Endothelial cell of umbilical vein (primary cell): ENCODE measurements at regions not wholly inside any gene's neighbourhood (a gene's known extent, or its start where the extent isn't known, plus 50 kb on each side); places are given as distances from the start of the nearest gene placed in this dataset.

Source experiments
- BruUV-seq: library from RNA; stranded (reverse); fragments of 400-500 nt; replicated peaks from 2 replicates; lab custom pipeline; 2021; lab: Mats Ljungman, UMichigan
- CTCF ChIA-PET: fragments of 300-600, 350-600 bp; sonication (Branson Sonifier 250); formaldehyde crosslinking; loops from one replicate; lab custom pipeline; 2021; ENCODE audit warnings: antibody characterized with exemption, inconsistent platforms; lab: Charles Lee
- POLR2A ChIA-PET: fragments of 300-600, 350-600 bp; sonication (Branson Sonifier 250); formaldehyde crosslinking; loops from one replicate; lab custom pipeline; 2021; ENCODE audit warnings: antibody characterized with exemption, inconsistent platforms; lab: Charles Lee
- DNase-seq: peaks from one replicate; pipeline ENCODE4 v3.0.0-alpha.2; 2011; ENCODE audit warnings: low read depth, low spot score
- FAIRE-seq: peaks from 2 replicates; lab custom pipeline; 2011; peaks lifted over from hg19 to GRCh38; lab: Jason Lieb, UNC
- H2AFZ ChIP-seq: 2 replicates; pipeline ENCODE4 v1.6.0; 2012; ENCODE audit warnings: low read depth, low read length, control low read depth, inconsistent platforms
- H3K27ac ChIP-seq: 2 replicates; pipeline ENCODE4 v1.5.1; 2011; ENCODE audit warnings: low read depth, mild to moderate bottlenecking, control low read depth, low read length, moderate library complexity; ENCODE audit not compliant: insufficient read depth
- H3K27me3 ChIP-seq, 2 experiments: 2 replicates each; pipeline versions ENCODE4 v1.6.0 to v1.6.1; 2011; ENCODE audit warnings: low read length in 2 of 2, mixed read lengths in 1 of 2; ENCODE audit not compliant: control insufficient read depth in 2 of 2, insufficient read depth in 2 of 2
- H3K36me3 ChIP-seq, 2 experiments: 2 replicates in 1 of 2; 3 replicates in 1 of 2; pipeline ENCODE4 v1.5.1; 2011; ENCODE audit warnings: low read length in 2 of 2, mild to moderate bottlenecking in 1 of 2, moderate library complexity in 1 of 2; ENCODE audit not compliant: control insufficient read depth in 2 of 2, insufficient read depth in 2 of 2; ENCODE audit errors: extremely low read depth in 1 of 2
- H3K4me1 ChIP-seq: 3 replicates; pipeline ENCODE4 v1.5.1; 2011; ENCODE audit warnings: mild to moderate bottlenecking, low read length; ENCODE audit not compliant: control insufficient read depth, insufficient read depth; ENCODE audit errors: extremely low read depth
- H3K4me2 ChIP-seq: 2 replicates; pipeline ENCODE4 v1.6.1; 2011; ENCODE audit warnings: low read length, control low read depth, mixed read lengths; ENCODE audit not compliant: insufficient read depth
- H3K4me3 ChIP-seq, 3 experiments: fragments of 200-600 bp in 1 of 3; sonication (generic), shearing (Covaris generic) in 1 of 3; replicated peaks in 1 of 3; 2 replicates each; pipeline ENCODE4 v1.5.1; 2011 to 2016; ENCODE audit warnings: control low read depth in 3 of 3, low read length in 3 of 3, mild to moderate bottlenecking in 2 of 3, inconsistent platforms in 1 of 3, low read depth in 1 of 3, moderate library complexity in 1 of 3; ENCODE audit not compliant: insufficient read depth in 1 of 3
- H3K79me2 ChIP-seq: 2 replicates; pipeline ENCODE4 v1.6.0; 2012; ENCODE audit warnings: low read length, inconsistent platforms; ENCODE audit not compliant: control insufficient read depth, insufficient read depth
- H3K9ac ChIP-seq: replicated peaks from 2 replicates; pipeline ENCODE3; 2011; ENCODE audit warnings: low read length, control low read depth; ENCODE audit not compliant: insufficient read depth; ENCODE audit errors: extremely low read depth
- H3K9me1 ChIP-seq: replicated peaks from 3 replicates; pipeline ENCODE4 v1.6.0; 2011; ENCODE audit warnings: mild to moderate bottlenecking, low read length; ENCODE audit not compliant: control insufficient read depth, insufficient read depth; ENCODE audit errors: extremely low read depth
- H3K9me3 ChIP-seq: replicated peaks from 2 replicates; pipeline ENCODE4 v1.5.1; 2012; ENCODE audit warnings: low read length, inconsistent platforms; ENCODE audit not compliant: control insufficient read depth, insufficient read depth
- H4K20me1 ChIP-seq: replicated peaks from 2 replicates; pipeline ENCODE3; 2011; ENCODE audit warnings: mild to moderate bottlenecking, low read length; ENCODE audit not compliant: control insufficient read depth, insufficient read depth; ENCODE audit errors: extremely low read depth
- EZH2 ChIP-seq: IDR thresholded peaks from 2 replicates; pipeline ENCODE4 v1.6.1; 2012; ENCODE audit warnings: borderline replicate concordance, low read depth, mild to moderate bottlenecking, moderate library complexity, low read length, inconsistent platforms; ENCODE audit not compliant: severe bottlenecking
- FOS ChIP-seq: IDR thresholded peaks from 2 replicates; pipeline ENCODE4 v1.6.1; 2011; ENCODE audit warnings: mild to moderate bottlenecking, low read length, moderate library complexity, borderline replicate concordance; ENCODE audit not compliant: insufficient read depth
- GATA2 ChIP-seq: IDR thresholded peaks from 2 replicates; pipeline ENCODE4 v1.7.0; 2011; ENCODE audit warnings: low read depth, mild to moderate bottlenecking, moderate library complexity, mixed read lengths, low read length; ENCODE audit not compliant: insufficient read length, insufficient read depth
- JUN ChIP-seq: IDR thresholded peaks from 2 replicates; pipeline ENCODE4 v1.6.1; 2011; ENCODE audit warnings: borderline replicate concordance, low read depth; ENCODE audit not compliant: insufficient read length, insufficient read depth
- MYC ChIP-seq: IDR thresholded peaks from one replicate; pipeline ENCODE4 v1.6.1; 2011; ENCODE audit warnings: mild to moderate bottlenecking, low read depth, low read length
- POLR2A ChIP-seq: IDR thresholded peaks from 2 replicates; pipeline ENCODE4 v1.6.1; 2012; ENCODE audit warnings: low read depth, mild to moderate bottlenecking, control low read depth, low read length
- POLR2AphosphoS5 ChIP-seq: IDR thresholded peaks from 2 replicates; pipeline ENCODE4 v1.6.1; 2012; ENCODE audit warnings: low read depth, mild to moderate bottlenecking, control low read depth, low read length, moderate library complexity; ENCODE audit not compliant: insufficient read depth
- dilution Hi-C: fragments of 300-500 bp; cut with MboI; formaldehyde crosslinking; loops from one replicate; pipeline ENCODE4 v1.15.0; 2019; ENCODE audit warnings: low sequenced_read_pairs; ENCODE audit not compliant: extremely low pct_ligation_motif_present
- intact Hi-C: fragments of 100-400 bp; cut with micrococcal nuclease; formaldehyde crosslinking; loops from one replicate; pipeline ENCODE4 v1.10.0; 2022
- TF ChIP-seq, protein P1 (sequence below), 2 donors: IDR thresholded peaks; 1 replicate in 1 of 2; 2 replicates in 1 of 2; pipeline ENCODE4 v1.5.1; 2011; ENCODE audit warnings: low read length in 2 of 2, mild to moderate bottlenecking in 2 of 2, moderate library complexity in 2 of 2, control low read depth in 1 of 2, inconsistent platforms in 1 of 2, low read depth in 1 of 2; ENCODE audit not compliant: insufficient read depth in 1 of 2; ENCODE audit errors: extremely low read depth in 1 of 2
- TF ChIP-seq, protein P2 (sequence below): IDR thresholded peaks from 2 replicates; pipeline ENCODE4 v1.6.1; 2011; ENCODE audit not compliant: insufficient read depth, insufficient read length

DNA sequence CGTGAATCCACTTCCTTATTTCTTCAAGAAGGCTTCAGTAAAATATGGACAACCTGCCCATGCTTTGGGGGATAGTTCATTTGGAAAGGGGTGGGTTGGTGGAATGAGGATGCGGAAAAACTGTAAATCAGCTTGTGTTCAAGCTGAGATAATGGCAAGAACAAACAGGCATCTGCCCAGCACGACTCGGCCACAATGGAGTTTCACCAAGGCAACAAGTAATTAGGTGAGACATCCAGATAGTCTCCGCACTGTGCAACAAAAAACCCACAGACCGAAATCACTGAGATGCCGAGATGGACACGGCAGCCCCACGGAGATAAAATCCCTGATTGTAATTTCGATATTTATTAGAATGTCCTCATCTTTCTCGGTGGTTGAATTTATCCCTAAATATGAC, 455.2 kb downstream of the AJAP1 start:
- H3K9me3 ChIP-seq = no peaks in the 10 kb centered on the region
- BruUV-seq = no TSS peak
- no peaks in the 10 kb centered on the region for H3K9me1 ChIP-seq
- no peaks in the 10 kb centered on the region for H3K27me3 ChIP-seq
- no peak overlapping the region for H3K27ac ChIP-seq
- no peak overlapping the region for H3K4me3 ChIP-seq
- TF ChIP-seq EZH2 (no peak), FOS (no peak), GATA2 (no peak), POLR2A (no peak), JUN (no peak), MYC (no peak), POLR2AphosphoS5 (no peak)
- TF ChIP-seq, protein P1, sequence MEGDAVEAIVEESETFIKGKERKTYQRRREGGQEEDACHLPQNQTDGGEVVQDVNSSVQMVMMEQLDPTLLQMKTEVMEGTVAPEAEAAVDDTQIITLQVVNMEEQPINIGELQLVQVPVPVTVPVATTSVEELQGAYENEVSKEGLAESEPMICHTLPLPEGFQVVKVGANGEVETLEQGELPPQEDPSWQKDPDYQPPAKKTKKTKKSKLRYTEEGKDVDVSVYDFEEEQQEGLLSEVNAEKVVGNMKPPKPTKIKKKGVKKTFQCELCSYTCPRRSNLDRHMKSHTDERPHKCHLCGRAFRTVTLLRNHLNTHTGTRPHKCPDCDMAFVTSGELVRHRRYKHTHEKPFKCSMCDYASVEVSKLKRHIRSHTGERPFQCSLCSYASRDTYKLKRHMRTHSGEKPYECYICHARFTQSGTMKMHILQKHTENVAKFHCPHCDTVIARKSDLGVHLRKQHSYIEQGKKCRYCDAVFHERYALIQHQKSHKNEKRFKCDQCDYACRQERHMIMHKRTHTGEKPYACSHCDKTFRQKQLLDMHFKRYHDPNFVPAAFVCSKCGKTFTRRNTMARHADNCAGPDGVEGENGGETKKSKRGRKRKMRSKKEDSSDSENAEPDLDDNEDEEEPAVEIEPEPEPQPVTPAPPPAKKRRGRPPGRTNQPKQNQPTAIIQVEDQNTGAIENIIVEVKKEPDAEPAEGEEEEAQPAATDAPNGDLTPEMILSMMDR (IDR thresholded peaks at IDR 0.05; ENCODE audit: extremely low read depth in 1 of 2, insufficient read depth in 1 of 2, low read depth in 1 of 2, low read length in 2 of 2) = no peak
- TF ChIP-seq, protein P2, sequence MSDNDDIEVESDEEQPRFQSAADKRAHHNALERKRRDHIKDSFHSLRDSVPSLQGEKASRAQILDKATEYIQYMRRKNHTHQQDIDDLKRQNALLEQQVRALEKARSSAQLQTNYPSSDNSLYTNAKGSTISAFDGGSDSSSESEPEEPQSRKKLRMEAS = no peak
- DNase-seq (no peak), FAIRE-seq (no peak)
- no peak overlapping the region for H2AFZ ChIP-seq
- no peaks in the 10 kb centered on the region for H4K20me1 ChIP-seq
- H3K4me1 ChIP-seq = no peaks in the 10 kb centered on the region
- H3K9ac ChIP-seq = no peak overlapping the region
- H3K79me2 ChIP-seq = no peaks in the 10 kb centered on the region
- no peaks in the 10 kb centered on the region for H3K36me3 ChIP-seq
- dilution Hi-C loops = no loop called here
- no peak overlapping the region for H3K4me2 ChIP-seq
- ChIA-PET CTCF (no interaction called here), POLR2A (no interaction called here)
- intact Hi-C loops = no loop called here
